ENCODE measurements at regions not wholly inside any gene's neighbourhood (a gene's known extent, or its start where the extent isn't known, plus 50 kb on each side); places are given as distances from the start of the nearest gene placed in this dataset.

DNA sequence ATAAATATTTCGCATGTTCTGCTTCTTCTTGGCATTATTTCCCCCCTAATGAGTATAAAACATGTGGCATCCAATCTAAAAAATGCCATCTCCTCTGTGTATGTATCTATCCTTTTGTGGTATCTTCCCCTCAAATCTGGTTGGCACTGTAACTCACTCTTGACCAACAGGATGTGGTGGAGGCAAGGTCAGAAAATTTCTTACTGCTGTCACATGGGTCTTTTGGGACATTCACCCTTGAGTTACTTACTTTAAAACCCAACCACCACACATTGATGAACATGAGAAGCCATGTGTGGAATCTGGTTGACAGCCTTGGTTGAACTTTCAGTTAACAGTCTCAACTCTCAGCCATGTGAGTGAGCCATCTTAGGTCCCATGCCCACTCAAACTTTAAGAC is 516.9 kb downstream of the SLC16A7 start:
- Histone ChIP-seq H3K9me3 (ENCODE audit: low read depth) (no peaks in the 10 kb centered on the region), H3K9me2 (replicated peaks; ENCODE audit: insufficient read depth) (no peaks in the 10 kb centered on the region), H3K79me2 (no peaks in the 10 kb centered on the region), H3K4me3 (no peak overlapping the region), H3K27me3 (no peaks in the 10 kb centered on the region), H2AFZ (no peak overlapping the region), H3K4me2 (no peak overlapping the region), H3K36me3 (replicated peaks; ENCODE audit: insufficient read depth, low read depth) (no peaks in the 10 kb centered on the region), H4K20me1 (ENCODE audit: insufficient read depth, poor library complexity, severe bottlenecking) (no peaks in the 10 kb centered on the region), H3K4me1 (ENCODE audit: insufficient read depth) (no peaks in the 10 kb centered on the region), H3K27ac (no peak overlapping the region)
- 0% methylated on average over 1 of the region's 1 CpG for WGBS (ENCODE audit: low lambda C conversion rate, missing lambda C conversion rate)
- DNase-seq (ENCODE audit: low spot score) = no peak
- no peak for TF ChIP-seq EZH2phosphoT487 (IDR thresholded peaks at IDR 0.05; ENCODE audit: low read depth, severe bottlenecking, unreplicated experiment)
- TF ChIP-seq EZH2 (IDR thresholded peaks at IDR 0.05; ENCODE audit: borderline replicate concordance) = no peak
- TF ChIP-seq, protein P1, sequence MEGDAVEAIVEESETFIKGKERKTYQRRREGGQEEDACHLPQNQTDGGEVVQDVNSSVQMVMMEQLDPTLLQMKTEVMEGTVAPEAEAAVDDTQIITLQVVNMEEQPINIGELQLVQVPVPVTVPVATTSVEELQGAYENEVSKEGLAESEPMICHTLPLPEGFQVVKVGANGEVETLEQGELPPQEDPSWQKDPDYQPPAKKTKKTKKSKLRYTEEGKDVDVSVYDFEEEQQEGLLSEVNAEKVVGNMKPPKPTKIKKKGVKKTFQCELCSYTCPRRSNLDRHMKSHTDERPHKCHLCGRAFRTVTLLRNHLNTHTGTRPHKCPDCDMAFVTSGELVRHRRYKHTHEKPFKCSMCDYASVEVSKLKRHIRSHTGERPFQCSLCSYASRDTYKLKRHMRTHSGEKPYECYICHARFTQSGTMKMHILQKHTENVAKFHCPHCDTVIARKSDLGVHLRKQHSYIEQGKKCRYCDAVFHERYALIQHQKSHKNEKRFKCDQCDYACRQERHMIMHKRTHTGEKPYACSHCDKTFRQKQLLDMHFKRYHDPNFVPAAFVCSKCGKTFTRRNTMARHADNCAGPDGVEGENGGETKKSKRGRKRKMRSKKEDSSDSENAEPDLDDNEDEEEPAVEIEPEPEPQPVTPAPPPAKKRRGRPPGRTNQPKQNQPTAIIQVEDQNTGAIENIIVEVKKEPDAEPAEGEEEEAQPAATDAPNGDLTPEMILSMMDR (IDR thresholded peaks at IDR 0.05; ENCODE audit: poor library complexity) = no peak

DNA sequence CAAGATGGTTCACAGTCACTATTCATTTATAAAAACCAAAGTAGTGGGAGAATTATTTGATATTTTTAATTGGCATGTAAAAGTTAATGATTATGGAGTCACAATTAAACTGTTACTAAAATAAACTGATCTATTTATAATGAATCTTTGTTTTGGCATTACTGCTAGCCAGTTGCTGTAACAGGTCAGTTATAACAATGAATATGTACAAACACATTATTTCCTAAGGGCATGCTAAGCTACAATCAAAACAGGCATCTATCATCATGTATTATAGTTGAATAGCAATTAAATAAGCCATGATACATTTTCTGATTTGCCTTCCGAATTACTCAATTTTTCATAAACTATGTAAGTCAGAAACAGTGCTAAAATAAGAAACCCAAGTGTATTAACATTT is 518.3 kb downstream of the SLC16A7 start:
- TF ChIP-seq EZH2 (IDR thresholded peaks at IDR 0.05; ENCODE audit: borderline replicate concordance) = no peak
- TF ChIP-seq, protein P1 (IDR thresholded peaks at IDR 0.05; ENCODE audit: poor library complexity) = no peak
- no peak for TF ChIP-seq EZH2phosphoT487 (IDR thresholded peaks at IDR 0.05; ENCODE audit: low read depth, severe bottlenecking, unreplicated experiment)
- Histone ChIP-seq H3K4me3 (no peak overlapping the region), H3K9me3 (ENCODE audit: low read depth) (no peaks in the 10 kb centered on the region), H3K27me3 (no peaks in the 10 kb centered on the region), H3K27ac (no peak overlapping the region), H4K20me1 (ENCODE audit: insufficient read depth, poor library complexity, severe bottlenecking) (no peaks in the 10 kb centered on the region), H3K79me2 (no peaks in the 10 kb centered on the region), H3K9me2 (replicated peaks; ENCODE audit: insufficient read depth) (no peaks in the 10 kb centered on the region), H2AFZ (no peak overlapping the region), H3K4me2 (no peak overlapping the region), H3K4me1 (ENCODE audit: insufficient read depth) (no peaks in the 10 kb centered on the region), H3K36me3 (replicated peaks; ENCODE audit: insufficient read depth, low read depth) (no peaks in the 10 kb centered on the region)
- WGBS (ENCODE audit: low lambda C conversion rate, missing lambda C conversion rate) = 81% methylated on average over 1 of the region's 1 CpG
- no peak for DNase-seq (ENCODE audit: low spot score)

DNA sequence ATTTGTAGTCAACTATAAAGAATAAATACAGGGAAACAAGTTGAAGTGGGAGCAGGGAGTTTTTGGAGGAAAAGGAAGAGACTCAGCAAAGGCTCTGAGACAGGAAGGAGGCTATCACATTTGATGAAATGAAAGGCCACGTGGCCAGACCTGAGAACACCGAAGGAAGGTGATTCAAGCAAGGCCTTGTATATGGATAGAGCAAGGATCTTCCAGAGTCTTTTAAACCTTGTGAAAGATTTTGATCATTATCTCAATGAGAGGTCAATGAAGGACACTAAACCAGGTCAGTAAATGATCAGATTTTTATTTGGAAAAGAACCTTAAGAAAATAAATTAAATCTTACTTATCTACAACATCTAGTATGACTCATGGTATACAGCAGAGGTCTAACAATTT is 523.5 kb downstream of the SLC16A7 start:
- no peak overlapping the region for H3K4me3 ChIP-seq
- H3K27me3 ChIP-seq = no peaks in the 10 kb centered on the region
- H3K36me3 ChIP-seq (replicated peaks; ENCODE audit: insufficient read depth, low read depth) = no peaks in the 10 kb centered on the region
- H3K4me1 ChIP-seq (ENCODE audit: insufficient read depth) = no peaks in the 10 kb centered on the region
- DNase-seq (ENCODE audit: low spot score) = no peak
- no peaks in the 10 kb centered on the region for H3K79me2 ChIP-seq
- no peaks in the 10 kb centered on the region for H4K20me1 ChIP-seq (ENCODE audit: insufficient read depth, poor library complexity, severe bottlenecking)
- no peaks in the 10 kb centered on the region for H3K9me2 ChIP-seq (replicated peaks; ENCODE audit: insufficient read depth)
- 84% methylated on average over 2 of the region's 2 CpGs for WGBS (ENCODE audit: low lambda C conversion rate, missing lambda C conversion rate)
- no peak overlapping the region for H3K4me2 ChIP-seq
- TF ChIP-seq EZH2phosphoT487 (IDR thresholded peaks at IDR 0.05; ENCODE audit: low read depth, severe bottlenecking, unreplicated experiment) (no peak), EZH2 (IDR thresholded peaks at IDR 0.05; ENCODE audit: borderline replicate concordance) (no peak)
- TF ChIP-seq, protein P1 (IDR thresholded peaks at IDR 0.05; ENCODE audit: poor library complexity) = no peak
- H2AFZ ChIP-seq = no peak overlapping the region
- H3K27ac ChIP-seq = no peak overlapping the region
- H3K9me3 ChIP-seq (ENCODE audit: low read depth) = no peaks in the 10 kb centered on the region

DNA sequence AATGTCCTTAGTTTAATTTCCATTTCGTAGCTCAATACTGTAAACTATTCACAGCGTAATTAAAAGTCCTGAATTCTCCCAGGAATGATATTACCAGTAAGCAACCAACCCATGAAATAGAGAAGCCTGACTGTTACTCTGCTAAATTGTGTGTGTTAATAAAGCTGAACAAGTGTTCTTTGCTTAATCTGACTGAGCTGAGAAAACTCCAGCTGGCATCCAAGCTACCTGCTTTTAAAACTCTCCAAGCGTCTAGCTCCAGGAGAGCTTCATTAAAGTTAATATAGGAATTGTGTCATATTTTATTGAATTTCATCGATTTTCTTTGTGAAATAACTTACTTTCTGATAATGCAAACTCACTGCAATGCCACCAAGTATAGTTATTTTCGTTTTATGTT is 524.4 kb downstream of the SLC16A7 start:
- WGBS (ENCODE audit: low lambda C conversion rate, missing lambda C conversion rate) = 89% methylated on average over 5 of the region's 5 CpGs
- no peaks in the 10 kb centered on the region for H3K9me3 ChIP-seq (ENCODE audit: low read depth)
- TF ChIP-seq, protein P1 (IDR thresholded peaks at IDR 0.05; ENCODE audit: poor library complexity) = no peak
- TF ChIP-seq EZH2 (IDR thresholded peaks at IDR 0.05; ENCODE audit: borderline replicate concordance) = no peak
- no peak for TF ChIP-seq EZH2phosphoT487 (IDR thresholded peaks at IDR 0.05; ENCODE audit: low read depth, severe bottlenecking, unreplicated experiment)
- no peak overlapping the region for H3K27ac ChIP-seq
- H3K27me3 ChIP-seq = no peaks in the 10 kb centered on the region
- no peaks in the 10 kb centered on the region for H4K20me1 ChIP-seq (ENCODE audit: insufficient read depth, poor library complexity, severe bottlenecking)
- H3K79me2 ChIP-seq = no peaks in the 10 kb centered on the region
- no peak for DNase-seq (ENCODE audit: low spot score)
- no peak overlapping the region for H3K4me3 ChIP-seq
- no peaks in the 10 kb centered on the region for H3K9me2 ChIP-seq (replicated peaks; ENCODE audit: insufficient read depth)
- H3K4me1 ChIP-seq (ENCODE audit: insufficient read depth) = no peaks in the 10 kb centered on the region
- H3K4me2 ChIP-seq = no peak overlapping the region
- H3K36me3 ChIP-seq (replicated peaks; ENCODE audit: insufficient read depth, low read depth) = no peaks in the 10 kb centered on the region
- H2AFZ ChIP-seq = no peak overlapping the region

All from hepatocyte (in vitro differentiated cells).